ENCODE measurements at regions not wholly inside any gene's neighbourhood (a gene's known extent, or its start where the extent isn't known, plus 50 kb on each side); places are given as distances from the start of the nearest gene placed in this dataset.

GRCh38 chr3:157872902-157873301, 233.3 kb downstream of the SHOX2 start:
- TF ChIP-seq, protein P1, sequence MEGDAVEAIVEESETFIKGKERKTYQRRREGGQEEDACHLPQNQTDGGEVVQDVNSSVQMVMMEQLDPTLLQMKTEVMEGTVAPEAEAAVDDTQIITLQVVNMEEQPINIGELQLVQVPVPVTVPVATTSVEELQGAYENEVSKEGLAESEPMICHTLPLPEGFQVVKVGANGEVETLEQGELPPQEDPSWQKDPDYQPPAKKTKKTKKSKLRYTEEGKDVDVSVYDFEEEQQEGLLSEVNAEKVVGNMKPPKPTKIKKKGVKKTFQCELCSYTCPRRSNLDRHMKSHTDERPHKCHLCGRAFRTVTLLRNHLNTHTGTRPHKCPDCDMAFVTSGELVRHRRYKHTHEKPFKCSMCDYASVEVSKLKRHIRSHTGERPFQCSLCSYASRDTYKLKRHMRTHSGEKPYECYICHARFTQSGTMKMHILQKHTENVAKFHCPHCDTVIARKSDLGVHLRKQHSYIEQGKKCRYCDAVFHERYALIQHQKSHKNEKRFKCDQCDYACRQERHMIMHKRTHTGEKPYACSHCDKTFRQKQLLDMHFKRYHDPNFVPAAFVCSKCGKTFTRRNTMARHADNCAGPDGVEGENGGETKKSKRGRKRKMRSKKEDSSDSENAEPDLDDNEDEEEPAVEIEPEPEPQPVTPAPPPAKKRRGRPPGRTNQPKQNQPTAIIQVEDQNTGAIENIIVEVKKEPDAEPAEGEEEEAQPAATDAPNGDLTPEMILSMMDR (IDR thresholded peaks at IDR 0.05): no peak
- TF ChIP-seq POLR2A (IDR thresholded peaks at IDR 0.05): no peak
